PFSK-1 (cell line): ENCODE measurements at regions not wholly inside any gene's neighbourhood (a gene's known extent, or its start where the extent isn't known, plus 50 kb on each side); places are given as distances from the start of the nearest gene placed in this dataset.

Experiments
- FOXP2 ChIP-seq: optimal IDR thresholded peaks from 2 replicates; pipeline ENCODE3; 2011; ENCODE audit warnings: borderline replicate concordance, control low read depth, inconsistent platforms; ENCODE audit not compliant: insufficient read depth; ENCODE audit errors: extremely low read length, extremely low read depth
- POLR2AphosphoS5 ChIP-seq: IDR thresholded peaks from 2 replicates; pipeline ENCODE4 v1.6.1; 2012; ENCODE audit warnings: low read depth, mild to moderate bottlenecking, control low read depth, low read length, moderate library complexity
- REST ChIP-seq, 2 experiments: IDR thresholded peaks; 2 replicates each; pipeline versions ENCODE4 v1.6.1 to v1.8.0; 2011 to 2012; ENCODE audit warnings: low read depth in 2 of 2, low read length in 2 of 2, control low read depth in 1 of 2, inconsistent platforms in 1 of 2, mild to moderate bottlenecking in 1 of 2, moderate library complexity in 1 of 2; ENCODE audit not compliant: insufficient read depth in 1 of 2
- SIN3A ChIP-seq: IDR thresholded peaks from 2 replicates; pipeline ENCODE4 v1.6.1; 2012; ENCODE audit warnings: mild to moderate bottlenecking, low read length, moderate library complexity, borderline replicate concordance; ENCODE audit not compliant: insufficient read depth
- TAF1 ChIP-seq: IDR thresholded peaks from 2 replicates; pipeline ENCODE4 v1.6.1; 2012; ENCODE audit warnings: low read length, control low read depth, borderline replicate concordance; ENCODE audit not compliant: insufficient read depth

DNA sequence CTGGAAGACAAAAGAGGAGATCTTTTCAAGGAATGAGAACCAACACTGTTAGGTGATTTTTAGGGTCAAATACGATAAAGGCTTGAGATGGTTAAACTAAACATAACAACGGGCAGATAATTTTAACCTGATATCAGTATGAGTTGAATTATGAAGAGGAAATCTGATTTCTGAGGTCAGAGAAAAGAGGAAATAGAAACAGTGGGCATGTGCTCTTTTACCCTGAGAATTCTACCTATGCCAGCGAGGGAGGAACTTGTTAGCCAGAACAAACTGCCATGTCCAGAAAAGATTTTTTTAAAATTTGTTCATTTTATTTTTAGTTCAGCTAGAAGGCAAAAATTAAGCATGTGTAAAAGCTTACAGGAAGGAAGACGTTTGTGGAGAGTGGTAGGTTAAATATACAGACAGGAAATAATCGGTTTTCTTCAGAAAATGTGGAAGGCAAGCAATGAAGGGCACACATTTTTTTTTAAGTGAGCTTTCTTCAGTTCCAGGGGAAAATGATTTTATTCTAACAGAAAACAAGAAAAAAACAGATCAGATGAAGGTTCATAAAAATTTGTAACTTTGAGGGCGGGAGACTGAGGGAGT, 1745.3 kb downstream of the MRPL39 start:
- TF ChIP-seq TAF1 (no peak), POLR2AphosphoS5 (no peak), SIN3A (no peak), REST (IDR thresholded peaks at IDR 0.05; ENCODE audit: insufficient read depth in 1 of 2, low read depth in 2 of 2, low read length in 2 of 2) (no peak), FOXP2 (no peak)

DNA sequence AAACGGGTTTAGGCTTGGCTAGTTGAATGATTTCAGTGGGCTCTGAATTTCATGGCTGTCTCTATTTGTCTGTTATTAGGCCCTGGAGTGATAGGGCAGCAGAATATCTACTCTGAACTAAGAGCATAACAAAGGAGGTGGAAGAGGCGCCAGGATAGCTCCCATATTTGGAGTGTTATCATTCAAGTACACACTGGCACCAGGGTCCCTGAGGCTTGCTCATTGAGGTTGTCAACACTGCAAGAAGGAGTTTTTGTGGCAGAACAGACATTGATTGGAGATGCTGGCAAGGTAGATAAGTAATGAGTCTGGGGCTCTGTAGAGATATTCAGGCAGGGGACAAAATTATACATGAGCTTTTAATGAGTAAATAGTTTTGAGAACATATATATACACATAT, 1748.4 kb downstream of the MRPL39 start:
- TF ChIP-seq POLR2AphosphoS5 (no peak), REST (IDR thresholded peaks at IDR 0.05; ENCODE audit: insufficient read depth in 1 of 2, low read depth in 2 of 2, low read length in 2 of 2) (no peak), FOXP2 (no peak), SIN3A (no peak), TAF1 (no peak)

- TF ChIP-seq FOXP2 (no peak), POLR2AphosphoS5 (no peak), SIN3A (no peak), REST (IDR thresholded peaks at IDR 0.05; ENCODE audit: insufficient read depth in 1 of 2, low read depth in 2 of 2, low read length in 2 of 2) (no peak)
Observed at GRCh38 chr21:23853796-23854379, 1753.4 kb downstream of the MRPL39 start.

DNA sequence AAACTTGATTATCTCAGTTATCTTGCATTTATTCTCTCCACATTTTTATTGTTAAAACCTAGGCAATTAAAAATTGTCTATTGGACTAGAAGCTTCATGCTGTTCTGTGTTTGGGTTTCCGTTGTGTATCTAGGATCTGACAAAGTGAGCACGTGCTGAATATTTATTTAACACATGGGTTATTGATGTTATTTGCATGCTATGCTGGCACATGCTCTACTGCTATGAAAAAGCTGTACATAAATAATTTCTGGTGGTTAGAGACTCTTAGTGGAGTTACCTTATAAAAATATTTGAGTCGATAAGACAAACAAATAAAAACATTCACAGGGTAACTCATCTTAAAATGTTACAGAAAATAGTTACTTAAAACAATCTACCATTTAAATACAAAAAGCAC, 1769.7 kb downstream of the MRPL39 start:
- TF ChIP-seq REST (IDR thresholded peaks at IDR 0.05; ENCODE audit: insufficient read depth in 1 of 2, low read depth in 2 of 2, low read length in 2 of 2) (no peak), TAF1 (no peak), SIN3A (no peak), FOXP2 (no peak), POLR2AphosphoS5 (no peak)

DNA sequence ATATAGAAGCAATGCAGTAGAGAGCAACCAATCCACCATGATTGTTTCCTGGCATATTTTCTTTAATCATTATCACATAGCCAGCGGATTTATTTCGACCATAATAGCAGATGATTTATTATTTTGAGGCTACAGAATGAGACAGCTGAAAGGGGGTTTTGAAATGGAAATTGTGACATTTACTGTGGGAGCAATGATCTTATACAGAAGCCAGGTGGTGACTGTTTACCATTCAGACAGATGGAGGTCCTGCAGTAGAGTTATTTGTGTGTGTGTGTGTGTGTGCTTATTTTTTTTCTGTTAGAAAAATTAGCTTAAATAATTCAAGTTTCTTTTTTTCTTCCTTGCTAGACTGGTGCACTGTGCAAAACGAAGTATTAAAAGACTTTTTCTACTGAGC, 1784.5 kb downstream of the MRPL39 start:
- TF ChIP-seq REST (IDR thresholded peaks at IDR 0.05; ENCODE audit: insufficient read depth in 1 of 2, low read depth in 2 of 2, low read length in 2 of 2) (no peak), POLR2AphosphoS5 (no peak), SIN3A (no peak), TAF1 (no peak), FOXP2 (no peak)
